ENCODE measurements at regions not wholly inside any gene's neighbourhood (a gene's known extent, or its start where the extent isn't known, plus 50 kb on each side); places are given as distances from the start of the nearest gene placed in this dataset.
"Not testable (repeated sequence)": the region's sequence is repeated elsewhere in the genome, so short reads cannot be mapped to it uniquely, and the experiment has no call there.

DNA sequence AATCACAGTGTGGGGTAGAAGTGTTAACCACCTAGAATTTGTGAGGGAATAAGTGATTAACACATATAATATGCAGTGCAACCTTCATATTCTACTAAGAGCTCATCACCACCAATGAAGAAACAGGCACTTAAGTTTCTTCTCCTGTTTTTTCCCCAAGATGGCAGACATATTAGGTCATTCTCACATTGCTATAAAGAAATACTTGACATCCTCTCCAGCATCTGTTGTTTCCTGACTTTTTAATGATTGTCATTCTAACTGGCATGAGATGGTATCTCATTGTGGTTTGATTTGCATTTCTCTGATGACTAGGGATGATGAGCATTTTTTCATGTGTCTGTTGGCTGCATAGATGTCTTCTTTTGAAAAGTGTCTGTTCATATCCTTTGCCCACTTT is 301.5 kb upstream of the CLEC14A start:
- not testable (repeated sequence) for DNase-seq

DNA sequence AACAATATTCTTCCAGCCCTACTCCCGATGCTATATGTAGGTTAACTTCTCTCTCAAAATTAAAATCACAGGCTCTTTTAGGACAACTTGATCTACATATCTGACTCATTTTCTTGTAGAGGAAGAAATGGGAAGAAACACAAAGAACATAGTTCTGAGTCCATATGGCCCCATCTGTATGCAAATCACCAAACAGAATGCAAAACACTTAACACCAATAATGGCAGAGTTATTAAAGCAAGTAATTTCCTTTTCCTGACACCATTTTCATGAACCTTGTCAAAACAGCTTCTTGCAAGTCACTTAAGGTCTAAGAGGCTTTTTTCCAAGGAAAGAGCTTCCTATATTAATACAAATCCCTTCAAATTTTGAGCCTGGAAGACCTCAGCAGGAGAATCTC is 300.4 kb upstream of the CLEC14A start:
- DNase-seq: no peak

DNA sequence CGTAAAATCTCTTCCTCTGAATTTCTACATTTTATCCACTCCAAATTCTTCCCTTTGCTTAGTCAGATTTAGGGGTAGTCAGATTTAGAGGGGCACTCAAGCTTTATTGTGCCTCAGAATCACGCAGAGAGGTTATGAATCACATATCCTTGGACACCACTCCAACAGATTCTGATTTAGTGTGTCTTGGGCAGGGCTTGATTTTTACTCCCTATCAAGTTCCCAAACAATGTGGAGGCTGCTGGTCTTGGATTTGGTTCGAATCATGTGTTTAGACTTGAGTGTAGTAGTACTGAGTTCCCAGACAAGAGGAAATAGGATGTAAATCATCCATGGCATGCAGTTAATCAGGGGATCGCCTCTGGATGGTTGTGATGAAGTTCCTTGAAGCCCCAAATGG is 298.1 kb upstream of the CLEC14A start:
- DNase-seq: no peak

DNA sequence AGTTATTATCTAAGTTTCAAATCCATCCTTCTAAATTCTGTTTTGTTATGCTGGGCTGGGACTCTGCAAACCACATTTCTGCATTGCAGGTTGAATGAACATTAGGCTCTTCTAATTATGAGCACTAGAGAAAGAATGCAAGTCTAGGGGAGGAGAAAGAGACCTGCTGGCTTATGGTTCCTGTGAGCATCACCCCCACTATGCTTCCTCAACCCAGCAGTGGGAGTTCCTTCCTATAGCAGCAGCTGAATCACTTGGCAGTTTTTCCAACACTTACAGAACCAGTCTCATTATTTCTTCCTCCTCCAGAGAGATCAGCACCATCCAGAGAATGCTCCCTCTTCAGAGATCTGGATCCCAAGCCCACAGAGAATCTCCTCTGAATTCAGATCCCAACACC is 297.7 kb upstream of the CLEC14A start:
- DNase-seq: no peak

DNA sequence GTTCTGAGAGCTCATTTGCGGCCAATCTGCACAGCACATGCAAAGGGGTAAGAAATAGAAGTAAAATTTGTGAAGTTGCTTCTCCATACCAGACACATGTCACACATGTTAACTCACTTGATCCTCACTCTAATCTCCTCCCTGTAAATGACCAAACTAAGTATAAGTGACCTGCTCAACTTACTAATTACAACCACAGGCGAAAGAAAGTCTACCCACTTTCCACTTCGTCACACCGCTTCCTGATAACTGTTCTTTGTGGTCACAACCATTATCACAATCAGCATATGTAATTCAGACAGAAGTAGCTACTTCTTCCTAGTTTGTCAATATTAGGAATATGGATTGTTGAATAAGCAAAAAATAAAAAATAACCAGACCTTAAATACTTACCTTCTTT is 293.7 kb upstream of the CLEC14A start:
- no peak for DNase-seq

DNA sequence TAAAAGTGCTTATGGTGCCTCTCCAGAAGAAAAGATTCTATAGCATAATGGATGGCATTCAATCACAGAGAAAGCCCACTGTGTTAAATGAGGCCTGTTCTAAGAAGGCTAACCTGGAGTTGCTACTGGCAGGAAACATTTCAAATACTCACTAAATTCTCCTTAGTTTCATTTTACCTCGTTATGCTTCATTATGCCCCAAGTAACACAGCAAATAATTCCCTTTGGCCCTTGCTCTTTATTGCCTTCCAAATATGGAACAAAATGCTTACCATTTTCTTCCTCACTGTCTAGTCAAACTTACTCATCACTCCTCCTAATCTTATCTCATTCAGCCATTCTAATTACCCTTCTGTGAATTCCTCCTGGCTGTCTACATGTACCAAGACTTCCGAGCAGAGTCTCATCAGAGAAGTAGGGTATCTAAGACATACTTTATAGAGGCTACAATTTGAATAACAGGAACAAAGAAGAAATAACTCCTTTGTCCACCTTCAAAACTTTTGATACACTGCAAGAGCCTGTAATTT is 292.1 kb upstream of the CLEC14A start:
- DNase-seq: no peak

DNA sequence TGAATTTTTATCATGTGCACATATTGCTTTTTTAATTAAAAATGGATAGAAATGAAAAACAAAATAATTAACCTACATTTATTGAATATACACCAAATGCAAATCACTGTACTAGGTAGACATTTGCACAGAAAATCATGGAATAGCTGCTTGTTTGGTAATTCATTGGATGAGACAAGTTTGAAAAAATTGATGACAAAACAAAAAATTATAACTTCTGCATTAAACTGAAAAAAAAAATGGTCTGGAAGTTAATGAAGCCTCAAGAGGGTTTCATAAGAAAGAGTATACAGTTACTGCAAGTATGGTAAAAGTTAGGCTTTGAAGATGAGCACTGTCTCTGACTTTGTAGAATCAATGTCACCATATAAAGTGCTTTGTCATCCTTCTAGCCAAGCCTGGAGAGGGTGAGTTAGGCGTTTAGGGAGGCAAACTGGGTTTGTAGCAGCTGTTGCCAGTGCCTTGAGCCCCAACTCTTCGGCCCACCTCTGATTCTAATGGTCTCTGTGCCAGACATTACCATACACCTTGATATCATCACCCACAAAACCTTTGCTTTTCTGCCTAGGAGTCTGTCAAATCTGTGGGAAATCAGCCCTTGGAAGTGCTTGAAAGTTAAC is 291.1 kb upstream of the CLEC14A start:
- DNase-seq: no peak

DNA sequence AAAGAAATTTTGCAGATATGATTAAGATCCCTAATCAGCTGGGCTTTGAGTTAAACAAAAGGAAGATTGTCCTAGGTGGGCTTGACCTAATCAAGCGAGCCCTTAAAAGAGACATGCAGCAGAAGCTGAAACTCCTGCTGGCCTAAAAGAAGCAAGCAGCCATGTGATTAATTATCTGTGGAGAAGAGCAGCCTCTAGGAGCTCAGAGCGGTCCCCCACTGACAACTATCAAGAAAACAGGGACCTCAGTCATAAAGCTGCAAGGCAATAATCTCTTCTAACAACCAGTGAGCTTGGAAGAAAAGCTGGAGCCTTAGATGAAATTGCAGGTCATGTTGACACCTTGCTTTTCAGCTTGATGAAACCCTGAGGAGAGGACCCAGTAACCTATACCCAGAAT is 288.9 kb upstream of the CLEC14A start:
- no peak for DNase-seq

DNA sequence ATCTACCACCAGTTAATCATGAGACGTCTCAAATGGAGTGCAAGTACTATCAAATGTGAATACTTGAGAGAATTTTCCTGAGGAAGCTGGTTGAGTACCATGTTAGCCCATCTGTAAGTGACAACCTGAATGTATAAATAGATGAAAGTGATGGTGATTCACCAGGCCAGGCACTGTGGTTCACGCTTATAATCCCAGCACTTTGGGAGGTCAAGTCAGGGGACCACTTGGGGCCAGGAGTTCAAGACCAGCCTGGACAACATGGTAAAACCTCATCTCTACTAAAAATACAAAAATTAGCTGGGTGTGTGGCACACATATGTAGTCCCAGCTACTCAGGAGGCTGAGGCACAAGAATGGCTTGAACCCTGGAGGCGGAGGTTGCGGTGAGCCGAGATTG is 288.0 kb upstream of the CLEC14A start:
- not testable (repeated sequence) for DNase-seq

DNA sequence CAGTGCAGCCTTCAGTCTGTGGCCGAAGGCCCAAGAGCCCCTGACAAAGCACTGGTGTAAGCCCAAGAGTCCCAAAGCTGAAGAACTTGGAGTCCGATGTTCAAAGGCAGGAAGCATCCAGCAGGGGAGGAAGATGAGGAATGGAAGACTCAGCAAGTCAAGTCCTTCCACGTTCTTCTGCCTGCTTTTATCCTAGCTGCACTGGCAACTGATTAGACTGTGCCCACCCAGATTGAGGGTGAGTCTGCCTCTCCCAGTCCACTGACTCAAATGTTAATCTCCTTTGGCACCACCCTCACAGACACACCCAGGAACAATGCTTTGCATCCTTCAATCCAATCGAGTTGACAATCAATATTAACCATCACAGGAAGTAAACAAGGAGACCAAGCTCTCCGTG is 282.2 kb upstream of the CLEC14A start:
- DNase-seq: not testable (repeated sequence)

DNA sequence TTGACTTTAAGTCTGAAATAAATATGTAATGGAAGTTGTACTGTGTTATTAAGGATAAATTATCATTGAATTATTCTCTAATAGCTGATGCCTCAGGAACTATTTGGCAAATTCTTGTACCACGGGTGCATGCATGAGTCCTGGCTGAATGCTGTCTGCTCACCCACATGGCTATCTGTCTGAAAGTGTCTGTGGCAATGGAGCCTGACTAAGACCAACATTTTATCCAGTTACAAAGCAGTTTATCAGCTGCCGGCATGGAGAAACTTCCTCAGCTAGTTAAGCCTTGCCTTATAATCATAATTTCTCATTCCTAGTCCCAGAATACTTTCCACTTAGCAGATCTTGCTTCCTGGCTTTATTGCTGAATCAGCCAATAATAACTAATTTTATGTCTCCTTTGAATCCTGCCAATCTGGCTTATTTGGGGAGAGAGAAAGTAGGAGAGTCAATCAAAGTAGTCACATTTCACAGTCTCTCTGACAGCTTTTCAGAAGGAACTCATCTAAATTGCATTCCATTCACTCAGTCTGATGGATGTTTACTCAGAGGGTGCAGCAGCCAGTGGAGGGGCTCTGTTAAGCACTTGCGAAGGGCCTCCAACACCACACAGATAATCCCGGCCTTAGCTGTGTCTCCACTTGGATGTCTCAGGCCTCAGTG is 280.6 kb upstream of the CLEC14A start:
- peak; percentile 67 for DNase-seq

DNA sequence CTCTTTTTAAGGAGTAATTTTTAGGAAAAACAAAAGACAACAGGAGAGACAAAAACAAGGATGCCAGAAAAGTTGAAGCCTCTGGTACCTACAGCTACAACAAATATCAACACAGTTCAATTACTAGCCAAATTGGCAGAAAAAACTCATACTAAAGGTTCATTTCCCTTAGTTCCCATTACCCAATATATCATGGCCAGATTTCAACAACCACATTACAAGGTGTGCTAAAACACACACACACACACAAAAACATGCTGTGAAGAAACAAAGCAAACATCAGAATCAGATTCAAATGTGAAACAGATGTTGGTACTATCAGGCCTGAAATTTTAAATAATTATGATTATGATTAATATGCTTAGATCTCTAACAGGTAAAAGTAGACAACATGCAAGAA is 272.7 kb upstream of the CLEC14A start:
- no peak for DNase-seq

DNA sequence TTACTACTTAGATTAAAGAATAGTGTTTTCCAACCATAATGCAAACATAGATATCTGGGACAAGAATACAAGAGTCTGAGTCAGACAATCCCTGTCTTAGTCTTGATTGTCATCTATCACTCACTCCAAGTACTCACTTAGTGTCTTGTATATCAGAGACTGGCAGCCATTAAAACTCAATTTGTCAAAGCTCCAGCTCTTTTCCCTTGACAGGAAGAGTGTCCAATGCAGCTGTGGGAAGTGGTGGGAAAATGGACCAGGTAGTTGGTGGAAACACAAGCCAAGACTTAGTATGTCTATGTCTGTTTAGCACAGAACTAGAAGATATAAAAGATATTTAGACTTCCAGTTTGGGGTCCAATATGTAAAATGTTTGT is 271.6 kb upstream of the CLEC14A start:
- no peak for DNase-seq

DNA sequence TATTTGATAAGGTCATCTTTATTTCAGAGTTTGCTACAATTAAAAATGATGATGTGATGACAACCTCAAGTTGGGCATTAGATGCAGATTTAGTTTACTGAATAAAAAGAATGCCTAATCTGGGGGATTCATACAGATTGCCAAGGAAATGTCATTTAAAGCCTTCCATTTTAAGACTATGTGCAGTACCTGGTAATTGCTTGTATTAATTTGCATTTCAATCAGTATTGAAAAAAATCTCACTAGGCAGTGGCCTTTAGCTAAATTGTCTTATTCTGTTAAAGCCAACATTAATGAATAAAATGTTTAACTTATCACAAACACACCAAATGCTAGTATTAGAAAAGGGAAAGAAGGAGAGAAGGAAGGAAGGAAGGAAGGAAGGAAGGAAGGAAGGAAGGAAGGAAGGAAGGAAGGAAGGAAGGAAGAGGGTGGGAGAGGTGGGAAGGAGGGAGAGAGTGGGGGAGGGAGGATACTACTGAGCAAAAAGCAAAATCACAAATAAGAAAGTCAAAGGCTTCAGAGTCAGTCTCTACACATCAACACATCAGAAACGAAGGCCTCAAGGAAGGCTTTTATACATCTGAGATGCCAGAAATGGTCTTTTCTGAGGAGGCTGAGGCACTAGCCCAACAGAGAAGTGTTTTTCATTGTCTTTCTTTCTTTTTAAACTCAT is 271.1 kb upstream of the CLEC14A start:
- DNase-seq: no peak

DNA sequence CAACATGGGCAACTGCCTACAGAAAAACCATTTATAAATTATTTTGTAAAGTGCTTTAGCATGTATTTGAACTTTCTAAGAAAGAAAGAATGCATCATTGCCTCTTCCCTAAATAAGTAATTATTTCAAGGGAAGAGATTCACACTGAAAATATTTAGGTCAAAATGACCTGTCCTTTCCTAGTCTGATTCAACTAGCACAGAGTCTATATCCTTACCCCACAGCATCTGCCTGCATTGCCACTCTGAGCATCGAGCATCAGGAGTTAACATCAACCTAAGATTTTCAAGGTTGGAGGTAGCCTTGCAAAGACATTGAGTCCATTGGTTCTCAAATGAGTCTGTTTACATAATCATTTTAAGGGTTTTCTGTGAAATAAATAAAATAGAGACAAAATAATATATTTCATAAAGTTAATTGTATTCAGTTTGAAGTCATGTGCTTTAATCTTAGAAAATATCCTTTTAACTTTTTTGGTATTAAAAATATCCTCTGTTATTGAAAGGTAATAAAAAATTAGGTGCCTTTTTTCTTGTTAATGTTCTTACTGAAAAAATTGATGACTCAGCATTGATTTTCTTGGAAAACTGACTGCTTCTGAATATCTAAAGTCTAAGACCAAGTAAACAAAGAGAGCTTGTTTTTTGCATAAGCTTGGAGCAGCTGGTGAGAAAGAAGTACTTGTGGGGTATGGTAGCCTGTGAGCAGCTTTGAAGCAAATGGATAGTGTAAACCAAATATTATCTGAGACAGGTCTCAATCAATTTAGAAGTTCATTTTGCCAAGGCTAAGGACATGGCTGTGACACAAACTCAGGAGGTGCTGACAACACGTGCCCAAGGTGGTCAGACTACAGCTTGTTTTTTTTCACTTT is 269.0 kb upstream of the CLEC14A start:
- no peak for DNase-seq

DNA sequence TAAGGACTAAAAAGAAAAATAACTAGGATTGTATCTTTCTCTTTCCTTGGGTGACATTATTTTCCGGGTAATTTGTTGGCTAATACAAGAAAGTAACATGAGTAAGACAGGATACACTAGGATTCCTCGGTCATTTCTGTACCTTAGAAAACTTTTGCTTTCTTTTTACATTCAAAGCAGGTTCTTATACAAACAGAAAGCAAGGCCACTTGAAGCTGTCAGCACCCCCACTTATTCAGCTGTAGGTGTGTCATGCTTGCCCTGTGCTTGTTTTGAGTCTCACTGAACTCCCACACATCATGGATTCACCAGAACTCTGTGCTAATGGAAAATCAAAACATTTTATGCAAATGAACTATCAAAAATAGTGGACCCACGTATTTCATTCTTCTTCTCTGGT is 266.8 kb upstream of the CLEC14A start:
- DNase-seq: no peak

DNA sequence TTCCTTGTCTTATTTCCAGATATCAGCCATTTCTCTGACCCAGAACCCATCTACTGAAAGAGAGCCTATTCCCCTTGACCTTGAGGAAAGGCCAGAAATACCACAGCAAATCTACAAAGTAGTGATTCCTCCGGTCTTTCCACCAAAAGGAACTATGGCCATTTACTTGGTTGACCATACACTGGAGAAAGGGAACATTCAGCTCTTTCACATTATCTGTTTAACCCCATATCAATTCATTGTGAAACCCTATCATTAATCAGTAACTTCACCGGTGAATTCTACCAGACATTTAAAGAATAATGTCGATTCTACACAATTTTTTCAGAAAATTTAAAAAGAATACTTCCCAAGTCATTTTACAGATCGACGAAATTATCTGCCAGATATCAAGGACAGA is 265.7 kb upstream of the CLEC14A start:
- DNase-seq: no peak

DNA sequence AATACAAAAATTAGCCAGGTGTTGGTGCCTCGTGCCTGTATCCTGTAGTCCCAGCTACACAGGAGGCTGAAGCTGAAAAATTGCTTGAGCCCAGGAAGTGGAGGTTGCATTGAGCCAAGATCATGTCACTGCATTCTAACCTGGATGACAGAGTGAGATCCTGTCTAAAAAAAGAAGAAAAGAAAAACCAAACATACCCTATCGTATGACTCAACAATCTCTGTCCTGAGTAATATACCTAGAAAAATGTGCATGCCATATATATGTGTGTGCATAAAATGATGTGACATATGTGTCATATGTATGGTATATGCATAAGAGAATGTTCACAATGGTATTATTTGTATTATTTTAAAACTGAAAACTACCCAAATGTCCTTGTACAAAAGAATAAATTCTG is 261.5 kb upstream of the CLEC14A start:
- DNase-seq: no peak

DNA sequence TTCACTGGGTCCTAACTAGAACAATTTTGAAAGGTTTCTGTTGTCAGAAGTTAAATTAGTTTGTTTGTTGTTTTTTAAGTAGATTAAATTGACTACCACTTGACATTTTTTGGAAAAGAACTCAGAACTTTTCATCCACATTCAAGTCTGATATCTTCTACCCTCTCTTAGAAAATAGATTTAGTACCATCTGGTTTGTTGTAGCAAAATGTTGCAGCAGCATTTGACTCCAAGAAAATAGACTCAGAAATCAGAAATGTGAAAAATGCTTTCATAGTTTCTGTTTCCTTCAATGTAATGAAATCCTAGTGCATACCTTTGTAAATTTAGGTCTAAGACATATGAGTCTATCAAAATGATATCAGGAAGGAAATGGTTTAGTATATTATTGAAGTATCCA is 256.3 kb upstream of the CLEC14A start:
- no peak for DNase-seq

DNA sequence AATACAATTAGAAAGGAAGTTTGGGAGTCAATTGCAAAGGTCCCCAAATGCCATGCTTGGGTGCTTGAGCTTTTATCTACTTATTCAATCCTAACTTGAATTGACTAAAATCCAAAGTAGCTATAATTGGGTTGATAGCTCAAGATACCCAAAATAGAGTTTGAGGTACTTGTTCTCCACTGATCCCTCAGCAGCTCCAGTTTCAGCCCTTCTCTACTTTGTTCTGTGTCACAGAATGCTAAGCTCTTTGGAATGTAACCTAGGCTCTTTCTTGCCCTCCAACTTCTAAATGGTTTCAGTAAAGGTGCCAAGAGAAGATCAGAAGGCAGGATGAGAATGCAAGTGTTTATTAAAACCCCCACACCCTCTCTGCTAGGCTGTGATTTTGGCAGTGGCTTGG is 251.4 kb upstream of the CLEC14A start:
- no peak for DNase-seq

DNA sequence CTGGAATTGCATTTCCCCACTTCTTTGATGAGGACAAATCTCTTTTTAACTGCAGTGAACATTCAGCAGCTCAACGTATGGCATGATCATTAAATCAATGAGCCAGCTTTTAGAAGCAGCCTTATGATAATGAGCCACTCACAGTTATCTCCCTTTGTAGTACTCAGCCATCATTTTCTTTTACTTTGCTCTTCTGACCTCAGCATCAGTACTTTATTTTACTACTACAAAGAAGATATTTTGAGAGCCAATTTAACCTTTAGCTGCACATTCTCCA is 250.0 kb upstream of the CLEC14A start:
- no peak for DNase-seq

DNA sequence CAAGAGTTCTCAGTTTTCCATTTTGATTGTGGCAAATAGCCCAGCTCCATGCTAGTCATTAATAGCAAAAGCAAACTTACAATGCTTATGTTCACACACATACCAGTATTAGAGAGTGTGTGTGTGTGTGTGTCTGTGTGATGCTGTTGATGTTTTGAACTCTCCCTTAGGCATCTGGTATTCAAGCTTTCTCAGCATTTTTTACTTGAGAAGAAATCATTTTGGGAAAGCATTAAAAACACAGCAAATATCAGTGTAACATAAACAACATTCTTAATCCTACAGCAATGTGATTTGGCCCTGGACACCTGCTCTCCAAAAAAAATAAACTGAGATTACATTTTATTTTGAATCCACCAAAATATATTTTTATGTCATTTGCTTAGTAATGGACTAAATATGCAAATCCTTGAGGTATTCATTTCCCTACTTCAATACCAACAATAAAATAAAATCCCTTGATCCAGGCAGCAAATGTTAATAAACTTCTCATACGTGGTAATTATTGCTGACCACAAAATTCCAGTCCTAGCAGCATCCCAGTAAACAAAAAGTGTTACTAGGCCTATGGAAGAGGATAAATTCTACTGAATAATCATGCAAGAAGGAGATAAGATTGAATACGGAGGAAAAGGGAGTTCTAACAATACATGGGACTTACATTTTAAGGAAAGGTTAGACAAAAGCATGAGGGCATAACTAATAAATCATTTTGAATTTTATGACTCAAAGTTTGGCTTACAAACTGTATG is 249.5 kb upstream of the CLEC14A start:
- DNase-seq: no peak

DNA sequence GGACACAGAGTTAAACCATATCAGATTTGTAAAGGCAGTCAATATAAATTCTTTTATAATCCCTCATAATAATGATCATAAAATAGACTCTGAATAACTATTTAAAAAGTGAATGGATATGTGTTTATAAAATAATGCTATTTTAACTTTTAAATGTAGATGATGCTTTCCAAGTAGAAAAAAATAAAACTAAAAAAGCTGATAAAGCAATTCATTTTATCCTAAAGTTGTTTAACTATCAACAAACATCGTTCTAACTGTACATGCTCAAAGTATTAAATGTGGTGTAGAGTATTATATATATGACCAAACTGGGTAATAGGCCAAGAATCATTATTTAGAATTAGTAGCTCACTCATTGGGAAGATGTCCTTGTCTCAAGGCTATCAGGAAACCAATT is 248.3 kb upstream of the CLEC14A start:
- DNase-seq: no peak

All from islet precursor cell (in vitro differentiated cells).